Activated CD8-positive, alpha-beta memory T cell treated with anti-CD3 and anti-CD28 coated beads, Interleukin-2, amount 50 U/mL, for 48 hours (primary cell): ENCODE measurements at regions not wholly inside any gene's neighbourhood (a gene's known extent, or its start where the extent isn't known, plus 50 kb on each side); places are given as distances from the start of the nearest gene placed in this dataset.

Experiments used
- DNase-seq: peaks from one replicate; pipeline ENCODE4 v3.0.0-alpha.2; 2020

DNA sequence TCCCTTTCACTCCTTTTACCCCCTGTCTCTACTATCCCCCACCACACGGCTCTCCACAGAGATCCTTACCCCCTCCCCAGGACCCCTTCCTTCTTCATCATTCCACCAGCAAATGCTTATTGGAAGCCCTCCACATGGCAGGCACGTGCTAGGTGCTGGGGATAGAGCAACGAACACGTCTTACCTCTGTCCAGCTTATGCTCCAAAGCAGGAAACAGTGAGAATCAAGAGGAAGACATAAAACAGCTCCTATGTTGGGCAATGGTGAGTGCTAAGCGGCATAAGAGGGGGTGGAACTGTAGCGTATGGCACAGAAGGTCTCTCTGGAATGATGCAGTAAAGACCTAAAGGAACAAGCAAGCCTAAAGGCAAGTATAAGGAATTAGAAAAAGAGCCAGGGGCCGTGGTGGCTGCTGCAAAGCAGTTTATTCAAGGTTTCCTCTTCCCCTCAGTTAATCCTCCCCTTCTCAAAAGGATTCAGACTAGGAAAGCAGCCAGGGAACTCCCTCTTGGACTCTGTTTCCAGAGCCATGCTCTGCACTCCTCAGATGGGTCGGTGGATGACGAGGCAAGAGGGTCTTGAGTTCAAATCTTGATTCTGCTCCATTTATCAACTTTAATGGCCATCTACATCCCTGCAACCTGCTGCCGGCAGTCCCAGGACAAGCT lies 289.4 kb downstream of the FOXO1 start:
- DNase-seq: no peak

DNA sequence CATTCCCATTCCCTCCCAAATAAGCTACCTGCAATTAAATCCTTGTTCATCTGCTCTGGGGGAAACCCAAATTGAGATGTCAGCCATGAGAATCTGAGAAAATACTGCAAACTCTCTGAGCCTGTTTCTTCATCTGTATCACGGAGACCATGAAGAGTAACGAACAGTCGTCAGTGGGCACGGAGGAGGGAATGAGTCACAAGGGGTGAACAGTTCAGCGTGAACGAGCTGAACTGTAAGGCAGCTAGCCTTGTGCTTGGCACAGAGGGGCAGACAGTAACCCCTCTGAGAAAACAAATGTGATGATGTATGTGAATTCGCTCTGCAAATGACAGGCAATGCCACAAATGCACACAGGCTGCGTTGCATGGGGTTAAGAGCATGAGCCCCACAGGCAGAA lies 288.7 kb downstream of the FOXO1 start:
- DNase-seq: no peak

DNA sequence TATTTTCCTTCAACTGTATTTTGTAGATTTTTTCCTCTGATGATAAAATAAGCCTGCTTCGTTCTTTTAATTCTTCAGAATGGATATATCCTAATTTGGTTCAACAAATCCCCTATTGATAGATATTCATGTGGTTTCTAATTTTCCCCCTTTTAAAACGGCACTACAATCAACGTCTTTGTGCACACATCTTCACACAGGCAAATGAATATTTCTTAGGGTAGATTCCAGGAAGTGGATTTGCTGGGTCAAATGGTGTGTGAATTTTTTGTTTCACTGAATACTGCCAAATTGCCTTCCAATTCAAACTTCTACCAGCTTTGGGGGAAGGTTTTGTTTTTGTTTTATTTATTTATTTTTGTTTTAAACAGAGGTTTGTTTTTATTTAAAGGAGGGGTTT lies 287.2 kb downstream of the FOXO1 start:
- no peak for DNase-seq

DNA sequence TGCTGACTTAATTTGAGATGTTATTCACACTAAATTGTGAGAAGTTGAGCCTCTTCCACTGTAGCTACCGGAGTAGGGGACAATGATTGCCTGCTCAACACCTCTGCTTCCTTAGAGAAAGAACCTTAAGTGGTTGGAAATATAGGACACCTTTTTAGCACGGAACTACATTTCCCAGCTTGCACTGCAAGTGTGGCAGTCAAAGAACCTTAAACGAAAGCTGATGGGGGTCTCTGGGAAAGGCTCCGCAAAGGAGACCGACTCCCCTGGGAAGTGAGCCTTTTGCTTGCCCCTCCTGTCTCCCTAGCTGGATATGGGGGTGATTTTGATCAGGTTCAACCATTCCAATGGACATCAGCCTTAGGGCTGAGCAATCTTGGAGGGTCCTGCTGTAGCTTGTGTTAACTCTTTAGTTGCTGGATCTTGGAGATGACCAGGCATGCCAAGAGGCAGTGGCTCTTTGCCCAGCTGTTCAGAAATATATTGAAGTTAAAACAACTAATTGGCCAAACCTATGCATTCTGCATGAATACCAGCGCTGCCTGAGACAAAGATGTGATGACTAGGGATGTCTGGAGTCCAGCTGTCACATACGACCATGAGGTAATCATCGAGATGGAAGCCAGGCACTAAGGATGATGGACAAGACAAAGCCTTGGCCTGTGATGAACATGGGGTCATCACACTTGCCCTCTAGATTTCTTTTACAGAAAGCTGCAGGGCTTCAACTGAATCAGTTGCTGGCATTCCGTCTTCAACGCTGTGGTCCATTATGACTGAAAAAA lies 286.5 kb downstream of the FOXO1 start:
- no peak for DNase-seq

DNA sequence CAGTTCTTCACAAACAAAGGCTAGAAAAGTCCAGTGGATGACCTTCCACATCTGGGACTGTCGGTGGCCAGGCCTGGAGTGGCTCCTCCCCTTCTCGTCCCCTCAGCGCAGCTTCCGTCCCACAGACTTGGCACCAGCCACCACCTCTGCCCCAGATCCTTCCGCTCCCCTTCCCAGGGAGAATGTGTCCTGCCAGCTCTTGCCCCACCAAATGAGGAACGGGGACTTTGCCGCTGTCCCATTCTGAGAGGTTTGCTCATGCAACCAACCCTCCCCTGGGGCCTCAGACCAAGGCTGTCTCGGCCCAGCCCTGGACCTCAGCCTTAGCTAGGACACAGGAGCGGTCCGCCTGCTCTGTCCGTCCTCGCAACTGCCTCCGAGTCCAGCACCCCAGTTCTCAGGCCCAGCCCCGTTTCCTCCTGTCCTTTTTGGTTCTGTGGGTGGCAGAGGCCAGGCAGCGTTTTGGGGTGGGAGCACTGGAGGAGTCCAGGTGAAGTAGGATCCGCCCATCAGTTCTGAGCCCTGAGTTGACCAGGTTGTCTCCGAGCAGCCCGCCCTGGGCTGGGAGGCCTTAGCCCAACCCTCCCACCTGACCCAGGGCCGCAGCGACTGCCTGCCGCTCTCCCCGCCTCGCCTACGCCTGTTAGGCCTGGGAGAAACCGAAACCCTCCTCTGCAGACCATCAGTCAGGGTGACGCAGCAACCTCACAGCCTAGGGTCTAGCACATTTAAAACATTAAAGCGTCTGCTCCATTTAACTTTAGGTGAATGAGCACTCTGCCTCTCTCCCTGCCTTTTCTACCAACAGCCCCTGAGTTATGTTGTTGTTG lies 284.3 kb downstream of the FOXO1 start:
- no peak for DNase-seq

DNA sequence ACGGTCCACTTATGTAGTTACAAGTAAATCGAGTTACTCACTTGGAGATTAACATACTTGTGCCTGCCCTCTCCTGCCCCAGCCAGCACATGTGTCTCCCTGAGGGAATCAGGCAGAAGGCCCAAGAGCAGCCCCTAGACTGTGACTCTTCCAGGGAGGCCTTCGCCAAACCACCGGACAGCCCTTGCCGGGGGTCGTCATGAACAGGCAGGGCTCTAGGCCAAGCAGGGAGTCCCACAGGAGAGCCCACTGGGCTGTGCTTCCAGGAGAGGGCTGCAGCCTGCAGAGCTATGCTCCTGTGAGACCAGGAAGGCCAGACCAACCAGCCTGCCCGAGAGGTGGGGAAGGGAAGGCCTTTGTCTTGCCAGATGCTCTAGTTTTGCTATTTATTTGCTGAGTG lies 283.3 kb downstream of the FOXO1 start:
- no peak for DNase-seq

DNA sequence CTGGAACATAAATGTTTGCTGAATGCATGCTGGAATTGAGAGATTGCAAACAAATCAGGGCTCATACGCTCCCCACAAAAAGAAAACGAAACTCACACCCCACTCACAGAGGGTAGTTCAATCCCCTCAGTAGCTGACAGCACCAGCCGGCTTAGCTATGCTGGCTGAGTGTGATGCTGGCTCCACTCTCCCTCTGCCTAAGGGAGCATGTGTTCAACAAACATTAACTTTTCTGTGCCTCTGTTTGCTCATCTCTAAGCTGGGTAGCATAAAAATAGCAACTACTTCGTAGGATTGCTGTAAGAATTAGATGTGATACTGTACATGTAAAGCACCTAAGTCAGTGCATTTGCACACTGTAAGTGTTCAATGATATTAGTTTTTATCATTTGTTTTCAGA lies 282.6 kb downstream of the FOXO1 start:
- DNase-seq: no peak

DNA sequence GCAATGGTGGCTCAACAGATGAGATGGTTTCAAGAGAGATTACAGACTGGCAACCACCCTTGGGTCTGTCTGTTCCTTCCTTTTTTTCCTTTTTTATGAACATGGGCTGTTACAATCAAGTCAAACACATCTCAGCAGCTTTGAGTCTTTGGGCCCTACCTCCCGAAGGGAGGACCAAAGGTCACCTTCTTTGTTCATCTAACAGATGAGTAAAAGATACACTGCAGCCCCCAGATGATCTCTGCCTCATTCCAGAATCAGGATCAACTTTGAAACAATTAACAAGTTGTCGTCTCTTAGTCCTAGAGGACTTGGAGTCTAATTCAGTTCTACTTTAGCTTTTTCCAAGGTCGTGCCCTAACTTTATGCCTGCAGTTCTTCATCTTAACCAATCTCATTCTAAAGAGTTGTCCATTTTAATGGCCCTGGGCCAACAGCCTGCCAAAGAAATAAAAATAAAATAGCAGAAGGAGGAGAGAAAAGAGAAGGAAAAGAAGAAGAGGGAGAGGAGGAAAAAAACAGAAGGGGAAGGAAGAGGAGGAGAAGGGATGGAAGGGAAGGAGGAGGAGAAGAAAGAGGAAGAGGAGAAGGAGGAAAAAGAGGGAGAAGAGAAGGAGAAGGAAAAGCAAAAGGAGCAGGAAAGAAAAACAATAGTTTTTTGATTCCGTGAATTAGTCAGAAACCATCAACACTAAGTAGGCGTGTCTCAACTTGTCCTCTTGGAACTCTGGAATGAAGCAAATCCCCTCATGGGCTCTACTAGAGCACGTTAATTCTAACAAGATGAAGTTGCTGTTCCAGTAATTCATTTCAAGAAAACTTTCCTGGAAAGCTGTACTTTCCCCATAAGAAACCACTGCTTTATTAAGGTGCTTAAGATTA lies 281.2 kb downstream of the FOXO1 start:
- no peak for DNase-seq

DNA sequence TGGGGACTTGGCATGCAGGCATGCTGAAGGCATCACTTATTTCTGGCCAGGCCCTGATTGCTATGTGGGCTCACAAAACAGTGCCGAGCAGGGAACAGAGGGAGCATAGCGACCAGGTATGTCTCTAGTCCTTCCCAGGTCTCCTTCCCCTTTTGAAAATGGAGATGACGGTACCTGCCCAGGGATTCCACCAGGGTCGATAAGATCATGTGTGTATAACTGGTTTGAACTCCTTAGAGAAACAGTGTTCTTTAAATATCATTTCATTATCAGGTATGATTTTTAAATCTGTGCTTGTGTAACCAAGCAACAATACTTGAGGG lies 280.6 kb downstream of the FOXO1 start:
- no peak for DNase-seq

DNA sequence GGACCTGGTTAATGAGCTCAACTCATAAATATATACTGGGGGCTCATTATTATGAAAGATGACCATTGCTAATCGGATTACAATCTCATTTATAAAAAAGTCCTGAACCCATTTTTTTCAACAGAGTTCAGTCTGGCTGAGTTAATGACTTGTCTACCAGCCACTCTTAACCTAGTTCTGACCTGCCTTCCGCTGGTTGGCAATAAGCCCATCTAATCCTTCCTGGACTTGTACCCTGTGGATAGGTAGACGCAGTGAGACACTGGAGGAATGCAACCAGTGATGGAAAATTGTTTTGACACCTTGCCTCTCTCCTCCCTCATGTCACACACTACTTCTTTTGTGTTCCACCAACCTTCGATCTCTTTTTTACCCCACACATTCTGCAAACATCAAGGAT lies 279.9 kb downstream of the FOXO1 start:
- no peak for DNase-seq

DNA sequence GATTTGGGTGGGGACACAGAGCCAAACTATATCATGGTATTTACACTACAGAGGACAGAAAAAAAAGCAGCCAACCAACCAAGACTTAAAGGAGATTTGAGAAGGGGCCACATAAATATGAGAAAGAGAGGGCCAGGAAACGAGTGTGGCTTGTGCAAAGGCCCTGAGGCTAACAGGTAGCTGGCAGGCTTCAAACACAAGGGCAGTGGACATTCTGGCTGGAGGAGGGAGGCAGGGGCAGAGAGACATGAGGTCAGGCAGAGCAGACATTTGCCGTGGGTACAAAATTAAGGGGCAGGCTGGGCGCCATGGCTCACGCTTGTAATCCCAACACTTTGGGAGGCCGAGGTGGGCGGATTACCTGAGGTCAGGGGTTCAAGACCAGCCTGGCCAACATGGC lies 278.7 kb downstream of the FOXO1 start:
- no peak for DNase-seq

DNA sequence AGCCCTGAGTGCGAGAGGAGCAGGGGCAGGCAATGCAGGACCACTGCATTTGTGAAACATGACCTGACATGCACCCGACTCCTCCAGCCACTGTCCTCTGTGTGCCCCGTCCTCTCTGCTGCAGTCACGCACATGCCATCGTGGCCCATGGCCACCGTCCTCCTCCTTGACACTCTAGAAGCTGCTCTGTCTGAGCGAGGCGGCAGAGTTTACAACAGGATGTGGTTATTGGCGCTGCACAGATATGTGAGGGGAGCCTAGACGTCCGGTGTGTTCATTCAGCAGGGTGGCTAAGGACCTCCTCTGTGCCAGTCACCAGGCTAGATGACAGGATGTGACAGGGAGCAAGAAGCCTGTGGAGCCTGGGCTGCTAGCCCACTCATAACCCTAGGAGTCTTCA lies 277.8 kb downstream of the FOXO1 start:
- peak; percentile 83 for DNase-seq

DNA sequence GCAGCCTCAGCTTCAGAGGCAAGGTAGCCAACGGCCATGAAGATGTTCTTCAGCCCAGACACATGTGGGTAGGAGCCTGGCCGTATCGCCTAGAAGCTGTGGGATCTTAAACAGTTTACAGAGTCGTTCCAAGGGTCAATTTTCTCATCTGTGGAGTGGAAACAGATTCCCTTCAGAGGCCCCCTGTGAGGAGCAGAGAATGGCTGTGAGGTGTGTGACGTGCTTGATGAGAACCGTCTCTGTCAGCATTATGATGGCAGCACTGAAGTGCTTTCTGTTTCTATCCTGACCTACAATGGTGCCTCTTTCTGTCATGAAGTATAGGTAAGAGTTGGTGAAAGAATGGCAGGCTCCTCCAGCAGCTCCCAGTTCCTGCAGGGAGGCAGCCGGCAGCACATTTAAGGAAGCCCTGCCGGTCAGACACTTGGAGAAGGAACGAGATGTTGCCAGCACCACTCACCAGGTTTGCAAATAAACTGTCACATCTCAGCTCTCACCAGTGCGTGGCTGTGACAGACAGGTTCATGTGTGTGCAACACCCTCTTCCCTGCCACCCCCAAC lies 277.3 kb downstream of the FOXO1 start:
- no peak for DNase-seq

DNA sequence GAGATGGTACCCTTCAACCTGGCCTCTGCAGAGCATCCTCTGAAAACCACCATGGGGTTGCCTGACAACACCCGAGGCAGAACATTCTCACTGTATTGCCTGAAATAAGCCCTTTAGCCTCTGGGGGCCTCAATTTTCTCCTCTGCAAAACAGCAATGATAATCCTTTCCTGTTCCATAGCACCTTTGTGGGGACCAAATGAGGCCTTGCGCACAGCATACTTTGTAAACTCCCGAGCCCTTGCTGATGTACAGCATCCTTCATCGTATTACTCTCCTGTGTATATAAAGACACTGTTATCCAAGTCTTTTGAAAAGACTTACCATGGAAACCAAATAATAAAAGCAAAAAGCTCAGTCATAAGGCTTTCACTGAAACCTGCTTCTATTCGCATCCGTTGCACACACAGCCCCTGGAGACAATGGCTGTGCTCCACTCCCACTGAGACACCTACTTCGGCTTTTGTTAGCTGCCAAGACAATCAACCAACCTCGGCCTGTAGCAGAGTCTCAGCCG lies 276.0 kb downstream of the FOXO1 start:
- DNase-seq: no peak

DNA sequence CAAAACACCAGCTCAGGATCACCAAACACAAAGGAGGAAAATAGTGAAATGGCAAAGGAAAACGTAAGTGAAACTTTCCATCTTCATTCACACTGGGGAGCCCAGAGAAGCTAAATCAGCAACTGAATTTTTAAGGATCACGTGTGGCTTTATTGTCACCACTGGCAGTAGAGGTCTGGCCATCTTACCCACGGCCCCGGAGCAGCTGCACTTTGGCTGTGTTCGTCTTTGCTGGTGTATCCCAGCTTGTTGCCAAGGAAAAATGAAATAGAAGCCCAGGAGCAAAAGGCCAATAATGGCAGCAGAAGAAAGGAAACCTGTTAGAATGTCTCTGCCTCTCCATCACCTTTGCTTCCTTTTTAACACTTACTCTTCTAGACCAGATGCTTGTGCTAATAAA lies 274.7 kb downstream of the FOXO1 start:
- no peak for DNase-seq

DNA sequence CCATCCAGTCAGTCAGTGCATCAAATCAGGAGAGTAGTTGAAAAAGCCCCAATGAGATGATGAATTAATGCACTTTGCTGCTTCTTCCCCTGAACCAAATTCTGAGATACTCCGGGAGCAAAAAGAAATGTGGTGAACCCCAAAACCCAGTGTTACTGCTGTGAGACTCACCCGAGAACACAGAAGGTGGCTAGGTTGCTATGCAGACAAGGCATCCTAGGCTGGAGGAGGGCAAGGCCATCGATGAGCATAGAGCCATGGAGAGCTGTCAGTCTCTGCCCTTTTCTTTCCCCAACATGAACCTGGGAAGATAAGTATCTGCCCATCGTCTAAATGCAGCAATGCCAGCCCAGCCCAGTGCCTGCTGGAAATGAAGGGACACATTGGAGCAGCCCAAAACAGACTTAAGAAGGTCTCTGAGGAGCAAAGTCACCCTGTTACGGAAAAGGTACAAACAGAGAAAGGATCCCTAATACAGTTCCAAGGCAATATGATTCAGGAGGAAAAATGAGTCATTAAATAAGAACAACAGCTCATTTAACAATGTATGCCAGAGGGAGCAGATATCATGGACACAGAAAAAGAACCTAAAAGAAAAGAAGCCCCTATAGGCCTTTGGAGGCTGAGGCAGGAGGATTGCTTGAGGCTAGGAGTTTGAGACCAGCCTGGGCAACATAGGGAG lies 272.0 kb downstream of the FOXO1 start:
- DNase-seq: no peak

DNA sequence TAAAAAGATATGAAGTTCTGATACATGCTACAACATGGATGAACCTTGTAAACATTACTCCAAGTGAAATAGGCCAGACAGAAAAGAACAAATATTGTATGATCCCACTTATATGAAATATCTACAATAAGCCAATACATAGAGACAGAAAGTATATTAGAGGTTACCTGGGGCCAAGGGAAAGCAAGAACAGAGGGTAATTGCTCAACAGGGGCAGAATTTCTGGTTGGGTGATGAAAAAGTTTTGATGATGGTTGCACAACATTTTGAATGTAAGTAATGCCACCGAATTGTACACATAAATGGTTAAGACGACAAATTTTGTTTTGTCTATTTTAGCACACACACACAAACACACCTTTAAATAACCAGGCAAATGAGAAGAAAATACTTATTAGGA lies 268.4 kb downstream of the FOXO1 start:
- DNase-seq: no peak

DNA sequence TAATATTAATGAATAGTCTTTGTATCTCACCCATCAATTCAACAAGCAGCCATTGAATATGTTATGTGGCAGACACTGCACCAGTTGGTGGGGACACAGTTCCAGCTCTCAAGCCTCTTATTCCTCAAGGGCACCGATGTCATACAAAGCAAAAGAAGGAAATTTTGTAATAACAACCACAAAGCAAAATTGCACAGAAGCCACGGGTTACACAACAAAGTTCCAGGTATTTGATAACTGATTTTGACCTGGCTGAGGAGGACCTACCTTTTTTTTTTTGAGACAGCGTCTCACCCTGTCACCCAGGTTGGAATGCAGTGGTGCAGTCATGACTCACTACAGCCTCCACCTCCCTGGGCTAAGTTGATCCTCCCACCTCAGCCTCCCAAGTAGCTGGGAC lies 266.7 kb downstream of the FOXO1 start:
- DNase-seq: no peak

DNA sequence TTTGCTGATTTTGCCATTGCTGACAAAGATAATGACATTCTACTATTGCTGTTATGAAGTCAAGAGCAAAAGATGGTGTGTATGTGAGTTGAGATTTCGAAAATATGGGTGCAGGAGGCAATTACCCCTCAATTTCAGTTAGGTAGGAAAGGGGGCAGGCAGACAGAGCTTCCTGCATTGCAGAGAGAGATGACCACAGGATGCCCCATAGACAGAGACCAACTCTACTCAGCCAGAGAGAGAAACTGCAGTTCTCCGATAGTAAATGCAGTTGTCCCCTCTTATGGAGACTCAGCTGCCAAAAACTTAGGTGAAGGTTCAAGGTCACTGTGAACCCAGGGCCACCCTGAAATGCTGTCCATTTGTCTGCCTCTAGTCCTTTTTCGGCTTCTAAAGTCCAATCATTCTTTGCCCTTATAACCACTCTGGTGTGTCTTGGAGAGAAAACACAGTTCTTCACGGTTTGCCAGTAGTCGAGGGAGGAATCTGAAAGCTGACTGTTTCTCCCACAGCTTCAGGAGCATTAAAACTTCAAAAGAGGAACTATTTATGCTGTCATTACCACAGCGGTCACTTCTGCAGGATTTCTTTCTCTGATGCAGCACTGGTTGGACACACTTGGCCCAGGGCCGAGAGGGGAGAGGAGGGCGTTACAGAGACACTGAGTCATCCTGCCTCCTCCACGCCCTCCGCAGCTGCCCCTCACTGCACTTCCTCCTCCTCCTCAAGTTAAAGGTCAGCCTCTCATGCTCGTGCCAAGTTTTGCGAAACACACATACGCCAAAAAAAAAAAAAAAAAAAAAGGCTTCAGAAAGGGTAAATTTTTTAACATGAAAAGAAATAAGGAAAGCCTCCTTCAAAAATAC lies 264.3 kb downstream of the FOXO1 start:
- DNase-seq: no peak

DNA sequence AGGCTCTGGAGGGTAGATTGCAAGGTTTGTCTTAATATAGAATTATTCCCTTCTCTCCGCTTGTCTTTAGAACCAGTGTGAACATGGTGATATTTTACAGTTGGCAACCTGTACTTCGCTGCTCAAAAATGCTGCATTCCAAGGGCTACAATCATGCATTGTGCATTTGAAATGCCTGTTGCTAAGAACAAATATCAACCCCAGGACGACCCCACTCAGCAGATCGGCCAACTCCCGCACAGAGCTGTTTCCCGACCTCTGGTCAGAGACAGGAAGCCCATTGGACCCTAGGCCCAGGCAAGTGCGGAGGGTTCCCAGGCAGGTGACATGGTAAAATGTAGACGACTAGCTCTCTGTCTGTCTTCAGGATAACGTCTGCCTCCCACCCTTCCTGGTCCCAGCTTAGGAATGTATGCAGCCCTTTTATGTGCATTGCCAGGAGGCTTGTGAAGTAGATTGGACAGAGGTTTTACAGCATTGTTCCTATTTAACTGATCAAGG lies 263.5 kb downstream of the FOXO1 start:
- DNase-seq: no peak
